H1 (cell line): ENCODE measurements at regions not wholly inside any gene's neighbourhood (a gene's known extent, or its start where the extent isn't known, plus 50 kb on each side); places are given as distances from the start of the nearest gene placed in this dataset.
"Not testable (repeated sequence)": the region's sequence is repeated elsewhere in the genome, so short reads cannot be mapped to it uniquely, and the experiment has no call there.

Experiments
- POLR2A ChIP-seq, 2 experiments: IDR thresholded peaks; 1 replicate in 1 of 2; 2 replicates in 1 of 2; pipeline ENCODE4 v1.6.1; 2011; ENCODE audit warnings: low read depth in 2 of 2, low read length in 2 of 2, mild to moderate bottlenecking in 2 of 2; ENCODE audit errors: control extremely low read depth in 1 of 2
- TF ChIP-seq, protein P1 (sequence below), 3 experiments: IDR thresholded peaks; 1 replicate in 2 of 3; 2 replicates in 1 of 3; pipeline versions ENCODE4 v1.5.1 to v1.6.1; 2011; ENCODE audit warnings: low read length in 3 of 3, mild to moderate bottlenecking in 3 of 3, inconsistent platforms in 2 of 3, low read depth in 1 of 3, moderate library complexity in 1 of 3; ENCODE audit not compliant: insufficient read depth in 1 of 3; ENCODE audit errors: control extremely low read depth in 1 of 3

DNA sequence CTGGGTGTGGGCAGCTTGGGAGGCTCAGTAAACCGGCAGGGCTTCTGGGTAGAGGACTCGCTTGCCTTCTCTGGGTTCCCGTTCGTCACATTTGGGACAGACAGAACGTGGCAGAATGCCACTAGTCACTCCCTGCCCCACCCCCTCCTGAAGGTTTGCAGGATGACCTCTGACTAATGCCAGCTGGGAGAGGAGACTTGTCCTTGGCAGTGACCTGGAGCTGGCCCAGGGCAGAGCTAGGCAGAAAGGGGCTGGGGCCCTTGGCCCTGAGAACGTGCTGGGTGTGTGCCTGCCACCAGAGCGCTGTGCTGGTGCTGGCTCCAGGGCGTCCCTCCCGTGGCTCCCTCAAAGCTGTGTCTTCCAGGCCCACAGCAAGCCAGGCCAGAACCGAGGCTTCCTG, 197.8 kb upstream of the TP53TG3 start:
- TF ChIP-seq, protein P1, sequence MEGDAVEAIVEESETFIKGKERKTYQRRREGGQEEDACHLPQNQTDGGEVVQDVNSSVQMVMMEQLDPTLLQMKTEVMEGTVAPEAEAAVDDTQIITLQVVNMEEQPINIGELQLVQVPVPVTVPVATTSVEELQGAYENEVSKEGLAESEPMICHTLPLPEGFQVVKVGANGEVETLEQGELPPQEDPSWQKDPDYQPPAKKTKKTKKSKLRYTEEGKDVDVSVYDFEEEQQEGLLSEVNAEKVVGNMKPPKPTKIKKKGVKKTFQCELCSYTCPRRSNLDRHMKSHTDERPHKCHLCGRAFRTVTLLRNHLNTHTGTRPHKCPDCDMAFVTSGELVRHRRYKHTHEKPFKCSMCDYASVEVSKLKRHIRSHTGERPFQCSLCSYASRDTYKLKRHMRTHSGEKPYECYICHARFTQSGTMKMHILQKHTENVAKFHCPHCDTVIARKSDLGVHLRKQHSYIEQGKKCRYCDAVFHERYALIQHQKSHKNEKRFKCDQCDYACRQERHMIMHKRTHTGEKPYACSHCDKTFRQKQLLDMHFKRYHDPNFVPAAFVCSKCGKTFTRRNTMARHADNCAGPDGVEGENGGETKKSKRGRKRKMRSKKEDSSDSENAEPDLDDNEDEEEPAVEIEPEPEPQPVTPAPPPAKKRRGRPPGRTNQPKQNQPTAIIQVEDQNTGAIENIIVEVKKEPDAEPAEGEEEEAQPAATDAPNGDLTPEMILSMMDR (IDR thresholded peaks at IDR 0.05; ENCODE audit: control extremely low read depth in 1 of 3, insufficient read depth in 1 of 3, low read depth in 1 of 3, low read length in 3 of 3) = not testable (repeated sequence)
- TF ChIP-seq POLR2A (IDR thresholded peaks at IDR 0.05; ENCODE audit: control extremely low read depth in 1 of 2, low read depth in 2 of 2, low read length in 2 of 2) = not testable (repeated sequence)
